Dedifferentiated amniotic fluid mesenchymal stem cell (primary cell): ENCODE measurements at regions not wholly inside any gene's neighbourhood (a gene's known extent, or its start where the extent isn't known, plus 50 kb on each side); places are given as distances from the start of the nearest gene placed in this dataset.
A peak's percentile ranks its signal among the peaks of the same experiment; 100 is the strongest.

Experiments
- DNase-seq: peaks from one replicate; pipeline ENCODE4 v3.0.0-alpha.2; 2016; ENCODE audit errors: extremely low spot score

DNA sequence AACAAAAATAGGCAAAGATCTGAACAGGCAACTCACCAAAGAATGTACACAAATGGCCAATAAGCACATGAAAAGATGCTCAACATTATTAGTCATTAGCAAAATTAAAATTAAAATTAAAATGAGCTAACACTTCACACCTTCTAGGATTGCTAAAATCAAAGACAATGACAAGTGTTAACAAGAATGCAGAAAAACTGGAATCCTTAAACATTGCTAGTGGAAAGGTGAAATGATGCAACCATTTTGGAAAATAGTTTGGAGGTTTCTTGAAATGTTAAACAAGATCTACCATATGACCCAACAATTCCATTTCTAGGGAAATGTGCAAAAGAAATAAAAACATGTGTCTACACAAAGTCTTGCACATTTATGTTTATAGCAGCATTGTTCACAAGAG lies 75.5 kb upstream of the DST start:
- no peak for DNase-seq

GRCh38 chr6:56716229-56716628 lies 73.5 kb upstream of the DST start:
- DNase-seq = no peak

GRCh38 chr6:56715741-56716140 lies 73.1 kb upstream of the DST start:
- DNase-seq = no peak

GRCh38 chr6:56714982-56715456 lies 72.3 kb upstream of the DST start:
- peak; percentile 60 for DNase-seq

DNA sequence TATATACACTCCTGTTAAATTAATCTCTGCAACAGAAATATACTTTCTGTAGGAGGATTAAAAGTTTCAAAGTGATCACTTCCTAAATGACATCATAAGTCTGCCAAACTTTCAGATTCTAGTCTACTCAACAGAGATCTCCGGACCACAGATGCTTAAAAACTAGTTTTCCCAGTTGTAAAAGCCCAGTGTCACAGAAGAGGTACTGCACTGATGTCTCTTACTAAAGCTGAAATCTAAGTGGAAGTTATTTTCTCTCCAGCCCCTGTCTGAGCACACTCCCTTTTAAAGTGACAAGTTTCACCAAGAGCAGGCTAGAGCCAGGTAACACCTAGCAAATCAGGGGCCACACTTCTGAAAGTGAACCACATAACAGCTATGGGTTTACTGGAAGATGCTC lies 71.6 kb upstream of the DST start:
- no peak for DNase-seq

DNA sequence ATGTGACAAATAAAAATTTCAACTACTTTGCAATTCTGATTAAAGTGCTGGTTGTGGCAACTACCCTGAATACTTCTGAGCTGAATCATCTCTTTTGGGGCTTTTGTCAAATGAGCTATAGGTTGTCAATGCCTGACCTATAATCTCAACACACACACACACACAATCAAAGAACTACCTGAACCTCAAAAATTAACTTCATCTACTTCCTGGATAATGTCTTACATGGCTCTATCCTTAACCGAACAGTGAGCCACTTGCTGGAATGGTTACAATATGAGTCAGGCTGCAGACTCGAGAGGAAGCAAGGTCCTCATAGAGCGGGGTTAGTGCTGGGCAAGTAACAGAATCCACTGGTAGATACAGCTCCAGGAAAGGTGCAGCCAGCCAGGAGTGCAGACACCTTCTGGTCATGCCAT lies 70.6 kb upstream of the DST start:
- DNase-seq = peak; percentile 84

DNA sequence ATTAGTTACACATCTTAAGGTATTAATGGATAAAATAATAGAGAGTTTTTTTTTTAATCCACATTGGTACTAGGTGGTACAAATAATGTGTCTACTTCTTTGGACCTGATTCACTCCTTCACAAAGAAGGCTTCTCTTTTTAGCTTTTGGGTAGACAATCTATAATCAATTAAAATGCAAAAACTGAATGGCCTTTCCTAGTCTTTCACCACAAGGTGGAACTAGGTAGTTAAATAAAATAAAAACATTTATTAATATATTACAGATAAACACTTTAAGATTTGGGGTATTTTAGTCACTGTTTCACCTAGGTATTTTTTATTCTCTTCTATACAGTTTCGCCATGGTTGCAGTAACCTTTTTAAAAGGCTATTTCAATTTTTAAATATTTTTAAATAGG lies 68.3 kb upstream of the DST start:
- no peak for DNase-seq

DNA sequence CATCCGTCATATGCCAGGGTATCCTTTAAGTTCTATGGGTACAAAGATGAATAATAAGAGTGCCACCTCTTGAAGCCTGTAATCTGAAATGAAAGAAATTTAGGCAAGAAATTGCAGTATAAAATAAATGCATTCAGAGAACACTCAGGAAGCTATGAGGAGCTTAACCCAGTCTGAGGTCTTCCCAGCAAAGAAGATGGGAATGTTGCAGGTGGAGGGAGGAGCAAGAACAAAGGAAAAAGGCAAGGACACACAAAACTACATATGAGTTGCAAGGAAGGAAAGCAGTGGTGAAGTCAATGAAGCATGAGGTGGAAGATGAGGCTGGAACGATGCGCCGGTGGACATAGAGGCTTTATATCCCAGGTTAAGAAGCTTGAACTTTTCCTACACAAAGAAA lies 67.0 kb upstream of the DST start:
- no peak for DNase-seq

- DNase-seq = peak; percentile 91
Observed at GRCh38 chr6:56708810-56709597, 66.3 kb upstream of the DST start.

GRCh38 chr6:56706981-56707726 lies 64.5 kb upstream of the DST start:
- DNase-seq = no peak

GRCh38 chr6:56699066-56699654 lies 56.5 kb upstream of the DST start:
- peak; percentile 26 for DNase-seq

- DNase-seq = no peak
Observed at GRCh38 chr6:56695702-56696101, 53.0 kb upstream of the DST start.

DNA sequence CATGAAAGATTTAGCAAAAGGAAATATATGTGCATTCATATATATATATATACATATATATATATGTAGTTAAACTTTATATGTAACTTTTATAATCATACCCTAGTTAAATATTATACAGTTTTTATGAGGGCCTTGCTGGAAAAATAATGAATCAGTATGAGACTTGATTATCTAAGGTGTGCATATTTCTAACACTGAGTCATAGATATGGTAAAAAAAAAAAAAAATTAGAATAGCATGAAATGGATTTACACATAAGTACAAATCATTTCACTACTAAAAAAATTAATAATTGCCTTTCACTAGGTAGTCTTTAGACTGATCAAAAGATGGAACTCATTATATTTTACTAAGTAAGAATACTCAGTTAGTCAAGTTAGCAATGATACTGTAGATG lies 51.3 kb upstream of the DST start:
- no peak for DNase-seq

DNA sequence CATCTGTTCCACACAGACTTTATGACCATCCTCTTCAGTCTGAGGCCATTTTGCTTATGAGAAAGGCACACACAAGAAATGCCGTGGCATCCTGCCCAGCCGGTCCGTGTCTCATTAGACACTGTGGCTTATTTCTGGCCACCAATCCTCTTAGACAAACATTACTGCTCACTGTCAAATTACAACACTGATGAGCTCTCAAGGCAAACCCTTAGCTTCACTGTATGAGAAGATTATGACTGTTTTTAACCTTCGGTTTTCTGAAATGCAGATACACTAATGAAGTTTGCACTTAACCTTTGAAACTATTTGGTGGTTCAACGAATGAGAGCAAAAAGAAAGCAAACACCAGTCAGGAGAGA lies 50.5 kb upstream of the DST start:
- DNase-seq = peak; percentile 67

GRCh38 chr6:56692523-56693245 lies 50.0 kb upstream of the DST start:
- DNase-seq = peak; percentile 53
